SH-SY5Y (cell line): ENCODE measurements at regions not wholly inside any gene's neighbourhood (a gene's known extent, or its start where the extent isn't known, plus 50 kb on each side); places are given as distances from the start of the nearest gene placed in this dataset.

Experiments
- GATA2 ChIP-seq: IDR thresholded peaks from 2 replicates; pipeline ENCODE4 v1.6.1; 2011; ENCODE audit warnings: mild to moderate bottlenecking, low read depth, low read length
- GATA3 ChIP-seq: IDR thresholded peaks from 2 replicates; pipeline ENCODE4 v1.6.1; 2011; ENCODE audit warnings: low read depth, mild to moderate bottlenecking, low read length, moderate library complexity

DNA sequence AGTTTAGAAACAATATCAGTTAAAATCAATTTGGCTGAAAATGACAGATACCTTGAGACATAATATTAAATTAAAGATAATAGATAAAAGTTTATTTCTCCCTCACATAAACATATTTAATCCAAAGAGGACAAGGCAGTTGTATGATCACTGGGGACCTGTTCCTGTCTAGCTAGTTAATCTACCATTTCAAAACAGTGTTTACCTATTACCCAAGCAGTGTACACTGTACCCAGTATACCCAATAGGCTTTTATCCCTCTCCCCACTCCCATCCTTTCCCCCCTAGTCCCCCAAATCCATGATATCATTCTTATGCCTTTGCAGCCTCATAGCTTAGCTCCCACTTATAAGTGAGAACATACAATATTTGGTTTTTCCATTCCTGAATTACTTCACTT is 229.7 kb upstream of the LARGE1 start:
- TF ChIP-seq GATA2 (no peak), GATA3 (no peak)
